CD4-positive, alpha-beta T cell treated with Interleukin-4 for 4 hours (primary cell): ENCODE measurements at regions not wholly inside any gene's neighbourhood (a gene's known extent, or its start where the extent isn't known, plus 50 kb on each side); places are given as distances from the start of the nearest gene placed in this dataset.
"Not testable (repeated sequence)": the region's sequence is repeated elsewhere in the genome, so short reads cannot be mapped to it uniquely, and the experiment has no call there.

ENCODE experiments used
- DNase-seq: peaks from one replicate; pipeline ENCODE4 v3.0.0-alpha.2; 2020

DNA sequence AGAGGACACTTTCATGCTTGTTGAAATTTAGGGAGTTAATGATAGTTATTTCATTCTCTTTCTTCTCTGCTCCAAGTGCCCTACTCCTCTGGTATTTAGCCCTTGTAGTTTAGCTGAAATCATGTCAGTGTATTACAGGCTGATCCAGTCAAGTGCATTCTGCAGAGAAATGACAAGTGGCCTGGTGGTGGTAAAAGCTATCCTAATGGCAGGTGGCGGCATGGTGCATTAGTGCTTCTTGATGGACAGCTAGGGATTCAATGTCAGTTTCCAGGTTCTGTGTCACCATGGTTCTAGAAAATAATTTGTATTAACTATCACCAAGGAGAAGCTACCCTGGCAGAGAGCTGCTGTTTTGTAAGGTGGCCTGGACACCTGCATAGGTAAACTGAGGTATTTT lies 90.0 kb upstream of the BNIP2 start:
- DNase-seq: no peak

DNA sequence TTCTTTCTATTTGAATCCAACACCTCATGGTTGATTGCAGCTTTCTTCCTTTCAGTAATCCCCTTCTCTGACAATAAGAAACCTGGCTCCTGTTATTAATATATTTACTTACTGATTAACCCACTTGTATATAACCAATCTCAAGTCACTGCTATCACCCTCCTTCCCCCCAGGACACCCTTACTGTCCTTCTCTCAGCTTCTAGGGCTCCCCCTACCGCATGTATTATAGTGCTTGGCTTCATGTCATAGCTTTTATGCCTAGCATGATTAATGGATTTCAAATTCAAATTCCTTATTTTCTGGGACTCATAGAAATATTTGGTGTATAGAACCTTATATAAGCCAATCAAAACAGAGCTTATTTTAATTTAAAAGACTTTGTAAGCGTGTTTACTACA lies 75.7 kb upstream of the BNIP2 start:
- no peak for DNase-seq

DNA sequence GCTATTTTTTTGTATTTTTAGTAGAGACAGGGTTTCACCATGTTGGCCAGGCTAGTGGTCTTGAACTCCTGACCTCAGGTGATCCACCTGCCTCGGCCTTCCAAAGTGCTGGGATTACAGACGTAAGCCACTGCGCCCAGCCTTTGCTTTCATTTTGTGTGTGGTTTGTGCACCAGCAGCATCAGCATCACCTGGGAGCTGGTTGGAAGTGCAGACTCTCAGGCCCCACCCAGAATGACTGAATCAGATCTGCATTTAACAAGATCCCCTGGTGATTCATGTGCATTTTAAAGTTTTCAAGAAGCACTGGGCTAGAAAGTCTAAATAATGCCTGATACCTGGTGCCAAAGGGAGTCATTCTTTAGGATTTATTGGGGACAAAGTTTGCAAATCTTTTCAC lies 73.4 kb upstream of the BNIP2 start:
- no peak for DNase-seq

DNA sequence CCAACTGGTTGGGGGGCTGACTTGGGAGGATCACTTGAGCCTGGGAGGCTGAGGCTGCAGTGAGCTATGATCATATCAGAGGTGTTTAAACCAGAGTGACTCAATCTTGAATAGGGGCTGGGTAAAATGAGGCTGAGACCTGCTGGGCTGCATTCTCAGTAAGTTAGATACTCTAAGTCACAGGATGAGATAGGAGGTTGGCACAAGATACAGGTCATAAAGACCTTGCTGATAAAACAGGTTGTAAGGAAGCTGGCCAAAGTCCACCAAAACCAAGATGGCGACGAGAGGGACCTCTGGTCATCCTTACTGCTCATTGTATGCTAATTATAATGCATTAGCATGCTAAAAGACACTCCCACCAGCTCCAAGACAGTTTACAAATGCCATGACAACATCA lies 71.1 kb upstream of the BNIP2 start:
- not testable (repeated sequence) for DNase-seq

DNA sequence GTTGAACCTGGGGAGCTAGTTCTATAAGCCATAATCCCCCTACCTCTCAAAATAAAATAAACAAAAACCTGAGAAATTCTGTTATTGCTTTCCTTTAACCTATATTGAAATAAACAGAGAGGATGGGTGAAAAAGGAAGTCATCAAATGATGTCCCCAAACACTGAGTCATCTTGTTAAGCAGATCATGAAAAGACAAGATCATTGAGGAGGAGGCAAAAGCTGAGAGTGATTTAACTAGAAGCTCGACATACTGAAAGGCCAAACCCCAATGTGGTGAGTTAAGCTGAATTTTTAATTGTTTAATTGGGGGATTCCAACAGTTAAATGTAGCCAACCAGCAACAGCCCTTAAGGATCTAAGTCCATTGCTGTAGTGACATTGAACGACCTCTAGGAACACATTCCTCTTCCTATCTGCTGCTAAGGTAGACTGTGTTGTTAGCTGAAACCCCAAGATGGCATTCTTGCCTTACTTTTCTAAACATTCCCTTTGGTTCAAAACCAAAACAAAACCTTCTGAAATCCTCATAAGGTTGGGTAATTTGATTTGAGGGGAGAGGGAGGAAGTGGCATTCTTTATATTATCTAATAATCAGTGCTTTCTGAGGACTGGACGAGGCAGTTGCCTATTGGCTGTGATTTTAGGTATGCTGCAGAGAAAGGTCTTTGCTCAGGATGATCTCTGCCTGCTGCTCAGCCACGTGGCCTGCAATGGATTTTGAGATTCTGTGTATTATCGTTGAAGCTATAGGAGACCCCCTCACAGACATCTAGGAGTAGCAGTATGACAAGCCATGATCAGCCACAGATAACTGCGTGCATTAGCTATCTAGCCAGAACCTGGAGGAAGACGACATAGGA lies 62.7 kb upstream of the BNIP2 start:
- peak; percentile 65 for DNase-seq

DNA sequence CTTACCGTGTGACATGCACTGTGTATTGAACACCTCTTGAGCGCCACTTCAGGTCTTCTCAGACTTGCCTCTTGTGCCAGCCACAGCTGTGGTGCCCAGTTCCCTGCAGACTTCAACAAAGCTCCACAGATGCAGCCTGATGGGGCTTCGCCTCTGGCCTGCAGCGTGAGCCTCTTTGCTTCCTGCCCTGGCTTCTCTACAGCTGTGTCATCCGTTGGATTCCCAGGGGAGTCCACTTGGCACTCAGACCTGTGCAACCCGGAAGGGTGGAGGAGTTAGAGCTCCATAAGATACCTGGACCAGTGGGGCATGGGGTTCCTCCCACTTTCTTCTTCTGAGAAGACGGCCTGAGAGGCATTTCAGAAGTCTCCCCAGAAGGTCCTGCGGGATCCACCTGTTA lies 57.7 kb upstream of the BNIP2 start:
- DNase-seq: no peak

DNA sequence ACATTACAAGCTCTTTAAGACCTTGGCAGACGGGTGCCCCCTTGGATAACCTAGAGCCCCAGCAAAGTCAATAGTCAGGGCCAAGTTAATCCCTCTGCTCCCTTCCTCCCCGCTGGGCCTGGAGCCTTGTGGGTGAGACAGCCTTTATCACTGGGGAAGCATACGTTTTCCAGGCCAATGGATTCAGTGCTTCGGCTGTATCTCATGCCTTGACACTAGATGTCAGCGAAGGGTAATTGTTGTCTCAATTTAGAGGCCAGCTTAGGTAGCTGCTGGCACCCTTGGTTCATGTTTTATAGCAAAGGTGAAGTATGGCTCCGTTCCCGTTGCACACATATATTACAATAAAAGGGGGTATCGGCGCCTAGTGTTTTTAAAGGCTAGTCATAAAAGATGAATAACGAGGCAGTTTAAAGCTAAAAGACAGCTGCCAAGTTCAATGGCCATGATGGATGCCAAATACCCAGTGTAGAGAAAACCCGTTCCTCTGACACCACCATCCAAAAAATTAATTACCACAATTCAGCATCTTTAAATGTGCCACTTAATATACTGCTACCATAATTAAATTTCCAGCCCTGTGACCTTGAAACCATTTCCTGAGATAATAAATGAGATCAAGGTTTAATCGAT lies 52.3 kb upstream of the BNIP2 start:
- DNase-seq: no peak

DNA sequence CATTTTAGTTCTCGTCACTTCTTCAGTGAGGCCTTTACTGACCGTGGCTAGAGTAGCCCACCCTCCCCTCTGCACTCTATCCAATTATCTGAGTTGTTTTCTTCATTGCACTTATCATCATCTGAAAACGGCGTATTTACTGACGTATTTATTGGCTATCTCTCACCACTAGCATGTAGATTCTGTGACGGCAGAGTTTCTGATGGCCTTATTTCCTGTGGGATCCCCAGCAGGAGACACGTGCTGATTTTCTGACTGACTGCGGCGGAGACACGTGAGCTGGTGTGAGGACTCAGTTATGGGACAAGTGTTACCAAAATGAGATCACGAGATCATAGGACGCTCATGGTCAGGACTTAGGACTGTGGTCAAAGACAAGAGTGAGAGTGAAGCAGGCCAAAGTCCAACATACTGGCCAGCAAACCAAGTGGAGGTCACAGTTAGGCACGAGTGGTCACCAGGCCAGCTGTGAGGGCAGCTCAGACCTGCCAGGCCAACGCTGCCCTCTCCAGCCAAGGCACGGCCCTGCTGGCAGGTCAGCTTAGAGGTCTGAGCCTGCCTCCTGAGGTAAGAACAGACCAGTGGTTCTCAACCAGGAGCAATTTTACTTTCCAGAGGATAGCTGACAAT lies 50.6 kb upstream of the BNIP2 start:
- no peak for DNase-seq
